GM12878 (cell line): ENCODE measurements at regions not wholly inside any gene's neighbourhood (a gene's known extent, or its start where the extent isn't known, plus 50 kb on each side); places are given as distances from the start of the nearest gene placed in this dataset.

ENCODE experiments used
- ATAC-seq: fragments of 200-7000 bp; cut with Tn5 transposase; 3 replicates; pipeline ENCODE4 v1.9.1; 2020; ENCODE audit warnings: mild to moderate bottlenecking, moderate library complexity
- BruUV-seq: library from RNA; stranded (reverse); fragments of 400-500 nt; replicated peaks from 2 replicates; lab custom pipeline; 2021; lab: Mats Ljungman, UMichigan
- CTCF ChIA-PET: fragments of 300-600 bp; sonication (Branson Sonifier 250); formaldehyde crosslinking; extraction: SDS; loops from one replicate; lab custom pipeline; 2021; ENCODE audit warnings: inconsistent platforms; lab: Yijun Ruan, JAX
- POLR2A ChIA-PET: fragments of 350-600 bp; formaldehyde crosslinking; extraction: SDS; loops from one replicate; lab custom pipeline; 2021; ENCODE audit warnings: inconsistent platforms; lab: Charles Lee
- RAD21 ChIA-PET: fragments of 300-600 bp; sonication (Branson Sonifier 250); formaldehyde crosslinking; loops from one replicate; lab custom pipeline; 2023; ENCODE audit warnings: antibody characterized with exemption; ENCODE audit not compliant: unreplicated experiment; lab: Charles Lee
- SMC1A ChIA-PET: fragments of 300-600 bp; sonication (Branson Sonifier 250); formaldehyde crosslinking; loops from one replicate; lab custom pipeline; 2023; ENCODE audit not compliant: unreplicated experiment, uncharacterized antibody; lab: Charles Lee
- DNase-seq: peaks from one replicate; pipeline ENCODE4 v3.0.0-alpha.2; 2011; ENCODE audit warnings: low read depth, low spot score
- FAIRE-seq: peaks from 3 replicates; lab custom pipeline; 2011; peaks lifted over from hg19 to GRCh38; lab: Jason Lieb, UNC
- H2AFZ ChIP-seq: 2 replicates; pipeline ENCODE4 v1.6.0; 2011; ENCODE audit warnings: low read depth, low read length, control low read depth; ENCODE audit not compliant: control insufficient read depth
- H3K27ac ChIP-seq: 2 replicates; pipeline ENCODE4 v1.5.1; 2011; ENCODE audit warnings: control low read depth; ENCODE audit not compliant: control insufficient read depth, insufficient read depth
- H3K27me3 ChIP-seq, 2 experiments: replicated peaks in 1 of 2; 2 replicates each; pipeline versions ENCODE4 v1.6.0 to v1.6.1; 2011; ENCODE audit warnings: low read length in 1 of 2; ENCODE audit not compliant: control insufficient read depth in 2 of 2, insufficient read depth in 2 of 2
- H3K36me3 ChIP-seq, 2 experiments: 2 replicates each; pipeline ENCODE4 v1.5.1; 2011; ENCODE audit warnings: low read length in 1 of 2; ENCODE audit not compliant: control insufficient read depth in 2 of 2, insufficient read depth in 2 of 2
- H3K4me1 ChIP-seq: 2 replicates; pipeline ENCODE4 v1.6.1; 2011; ENCODE audit warnings: mild to moderate bottlenecking, low read length, moderate library complexity, mixed read lengths; ENCODE audit not compliant: control insufficient read depth, insufficient read depth
- H3K4me2 ChIP-seq: 2 replicates; pipeline ENCODE4 v1.6.0; 2011; ENCODE audit warnings: control low read depth; ENCODE audit not compliant: control insufficient read depth, insufficient read depth
- H3K4me3 ChIP-seq: fragments of 200-600 bp; sonication (generic); 2 replicates; pipeline ENCODE4 v1.5.1; 2016
- H3K79me2 ChIP-seq: 2 replicates; pipeline ENCODE4 v1.6.0; 2011; ENCODE audit warnings: low read length; ENCODE audit not compliant: control insufficient read depth, insufficient read depth
- H3K9ac ChIP-seq: 2 replicates; pipeline ENCODE4 v1.8.0; 2011; ENCODE audit warnings: low read length, control low read depth, mixed read lengths; ENCODE audit not compliant: control insufficient read depth, insufficient read depth
- H3K9me3 ChIP-seq: replicated peaks from 3 replicates; pipeline ENCODE4 v1.5.1; 2011; ENCODE audit warnings: mild to moderate bottlenecking, low read length; ENCODE audit not compliant: control insufficient read depth, insufficient read depth
- H4K20me1 ChIP-seq: 2 replicates; pipeline ENCODE4 v1.6.0; 2011; ENCODE audit not compliant: control insufficient read depth, insufficient read depth
- BACH1 ChIP-seq: fragments of 450-650 bp; IDR thresholded peaks from 2 replicates; pipeline ENCODE4 v1.6.1; 2017; ENCODE audit warnings: mild to moderate bottlenecking, borderline replicate concordance
- BHLHE40 ChIP-seq, 2 experiments: fragments of 450-650 bp in 1 of 2; IDR thresholded peaks; 2 replicates each; pipeline ENCODE4 v1.6.1; 2011 to 2017; ENCODE audit warnings: low read depth in 2 of 2, borderline replicate concordance in 1 of 2, improper control_type of control experiment in 1 of 2, low read length in 1 of 2, mild to moderate bottlenecking in 1 of 2
- CBFB ChIP-seq: IDR thresholded peaks from 2 replicates; pipeline ENCODE4 v1.6.1; 2016; ENCODE audit warnings: antibody characterized with exemption, low read depth
- CBX5 ChIP-seq: sonication (generic); IDR thresholded peaks from 2 replicates; pipeline ENCODE4 v1.6.1; 2016; ENCODE audit warnings: low read depth, moderate library complexity, mild to moderate bottlenecking, inconsistent platforms
- CREB1 ChIP-seq: IDR thresholded peaks from 2 replicates; pipeline ENCODE4 v1.6.1; 2012; ENCODE audit warnings: low read depth, mild to moderate bottlenecking, inconsistent platforms
- KLF5 ChIP-seq: fragments of 450-650 bp; IDR thresholded peaks from 2 replicates; pipeline ENCODE4 v1.6.1; 2014; ENCODE audit warnings: mild to moderate bottlenecking; ENCODE audit not compliant: partially characterized antibody
- LARP7 ChIP-seq: fragments of 450-650 bp; IDR thresholded peaks from 2 replicates; pipeline ENCODE4 v1.6.1; 2017; ENCODE audit warnings: mild to moderate bottlenecking
- RCOR1 ChIP-seq: conservative IDR thresholded peaks from 2 replicates; pipeline ENCODE4 v1.6.1; 2012; ENCODE audit warnings: low read depth, low read length, improper control_type of control experiment
- SP1 ChIP-seq: IDR thresholded peaks from one replicate; pipeline ENCODE4 v1.6.1; 2011; ENCODE audit warnings: low read depth, low read length
- TAF1 ChIP-seq: IDR thresholded peaks from 2 replicates; pipeline ENCODE4 v1.6.1; 2011; ENCODE audit warnings: mild to moderate bottlenecking, low read depth, low read length, borderline replicate concordance
- WGBS: methylation state at CpG from one replicate; pipeline ENCODE4 v1.1.6; 2016; ENCODE audit warnings: low lambda C conversion rate; ENCODE audit not compliant: insufficient replicate concordance, insufficient coverage; ENCODE audit errors: missing lambda C conversion rate; 5-methylcytosine and 5-hydroxymethylcytosine counted together
- in situ Hi-C: fragments of 300-500 bp; cut with MboI; formaldehyde crosslinking; loops from 9 replicates; pipeline ENCODE4 v1.14.3; 2018; ENCODE audit warnings: mixed read lengths
- intact Hi-C: fragments of 100-400 bp; cut with micrococcal nuclease; formaldehyde crosslinking; loops from one replicate; pipeline ENCODE4 v1.14.2; 2022; ENCODE audit not compliant: unreplicated experiment
- TF ChIP-seq, protein P1 (sequence below), 3 experiments: IDR thresholded peaks in 2 of 3; conservative IDR thresholded peaks in 1 of 3; 2 replicates each; pipeline ENCODE4 v1.5.1; 2011; ENCODE audit warnings: low read depth in 3 of 3, low read length in 3 of 3, mild to moderate bottlenecking in 3 of 3, control low read depth in 2 of 3, moderate library complexity in 2 of 3, inconsistent platforms in 1 of 3, mixed read lengths in 1 of 3; ENCODE audit not compliant: control insufficient read depth in 2 of 3, insufficient read depth in 1 of 3; ENCODE audit errors: extremely low read depth in 1 of 3
- TF ChIP-seq, protein P2 (sequence below): fragments of 450-650 bp; IDR thresholded peaks from 2 replicates; pipeline ENCODE4 v1.6.1; 2017; ENCODE audit warnings: mild to moderate bottlenecking, moderate library complexity
- TF ChIP-seq, protein P3 (sequence below): IDR thresholded peaks from 2 replicates; pipeline ENCODE4 v1.6.1; 2011; ENCODE audit warnings: borderline replicate concordance, low read depth, mild to moderate bottlenecking, moderate library complexity, low read length; ENCODE audit not compliant: insufficient read depth, poor library complexity, severe bottlenecking
- TF ChIP-seq, protein P4 (sequence below): fragments of 450-650 bp; formaldehyde crosslinking; IDR thresholded peaks from 2 replicates; pipeline ENCODE4 v1.4.0; 2022; ENCODE audit warnings: mild to moderate bottlenecking, moderate library complexity

DNA sequence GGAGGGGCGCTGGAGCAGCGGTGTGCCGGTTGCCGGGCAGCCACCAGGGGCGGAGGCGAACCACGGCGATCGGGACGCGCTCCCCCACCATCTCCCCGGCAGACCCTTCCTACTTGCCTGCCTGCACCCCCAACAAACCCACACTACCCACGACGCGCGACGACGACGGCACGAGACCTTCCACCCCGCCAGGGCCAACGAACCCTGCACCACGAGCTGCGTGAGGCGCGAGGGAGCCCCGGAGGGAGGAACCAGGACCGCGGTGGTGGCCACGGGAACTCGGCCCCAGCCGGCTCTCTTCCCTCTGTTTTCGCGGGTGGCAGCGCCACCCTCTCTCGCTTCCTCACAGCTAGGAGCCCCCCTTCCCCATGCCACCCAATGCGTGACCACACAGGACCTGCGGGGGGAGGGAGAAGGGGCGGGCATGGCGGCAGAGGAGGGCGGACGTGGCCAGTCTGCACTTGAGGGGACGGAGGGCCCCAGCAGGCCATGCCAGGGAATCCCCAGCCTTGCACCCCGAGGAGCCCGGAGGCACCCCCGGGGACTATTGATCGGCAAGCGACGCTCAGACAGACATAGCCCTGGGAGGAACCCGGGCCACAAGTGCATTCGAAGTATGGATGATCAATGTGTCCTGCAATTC is 1516.4 kb upstream of the DEFB115 start:
- CTCF ChIA-PET = no interaction called here
- Histone ChIP-seq H3K9ac (no peak overlapping the region), H3K4me1 (no peaks in the 10 kb centered on the region), H3K27ac (no peak overlapping the region), H3K79me2 (no peaks in the 10 kb centered on the region), H3K9me3 (no peaks in the 10 kb centered on the region; the same call in 2 of the 3 replicates), H4K20me1 (no peaks in the 10 kb centered on the region), H3K27me3 (no peaks in the 10 kb centered on the region), H2AFZ (no peak overlapping the region), H3K4me3 (no peak overlapping the region), H3K4me2 (no peak overlapping the region), H3K36me3 (no peaks in the 10 kb centered on the region)
- DNase-seq (no peak), ATAC-seq (no peak), FAIRE-seq (no peak)
- intact Hi-C loops = no loop called here
- SMC1A ChIA-PET = no interaction called here
- in situ Hi-C loops = no loop called here
- WGBS = 82% methylated on average over 29 of the region's 51 CpGs
- RAD21 ChIA-PET = no interaction called here
- POLR2A ChIA-PET = no interaction called here
- no TSS peak for BruUV-seq
- TF ChIP-seq, protein P1, sequence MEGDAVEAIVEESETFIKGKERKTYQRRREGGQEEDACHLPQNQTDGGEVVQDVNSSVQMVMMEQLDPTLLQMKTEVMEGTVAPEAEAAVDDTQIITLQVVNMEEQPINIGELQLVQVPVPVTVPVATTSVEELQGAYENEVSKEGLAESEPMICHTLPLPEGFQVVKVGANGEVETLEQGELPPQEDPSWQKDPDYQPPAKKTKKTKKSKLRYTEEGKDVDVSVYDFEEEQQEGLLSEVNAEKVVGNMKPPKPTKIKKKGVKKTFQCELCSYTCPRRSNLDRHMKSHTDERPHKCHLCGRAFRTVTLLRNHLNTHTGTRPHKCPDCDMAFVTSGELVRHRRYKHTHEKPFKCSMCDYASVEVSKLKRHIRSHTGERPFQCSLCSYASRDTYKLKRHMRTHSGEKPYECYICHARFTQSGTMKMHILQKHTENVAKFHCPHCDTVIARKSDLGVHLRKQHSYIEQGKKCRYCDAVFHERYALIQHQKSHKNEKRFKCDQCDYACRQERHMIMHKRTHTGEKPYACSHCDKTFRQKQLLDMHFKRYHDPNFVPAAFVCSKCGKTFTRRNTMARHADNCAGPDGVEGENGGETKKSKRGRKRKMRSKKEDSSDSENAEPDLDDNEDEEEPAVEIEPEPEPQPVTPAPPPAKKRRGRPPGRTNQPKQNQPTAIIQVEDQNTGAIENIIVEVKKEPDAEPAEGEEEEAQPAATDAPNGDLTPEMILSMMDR (IDR thresholded peaks at IDR 0.05 in 2 of 3, conservative IDR thresholded peaks at IDR 0.05 in 1 of 3; ENCODE audit: control insufficient read depth in 2 of 3, extremely low read depth in 1 of 3, insufficient read depth in 1 of 3, low read depth in 3 of 3, low read length in 3 of 3) = no peak
- TF ChIP-seq, protein P2, sequence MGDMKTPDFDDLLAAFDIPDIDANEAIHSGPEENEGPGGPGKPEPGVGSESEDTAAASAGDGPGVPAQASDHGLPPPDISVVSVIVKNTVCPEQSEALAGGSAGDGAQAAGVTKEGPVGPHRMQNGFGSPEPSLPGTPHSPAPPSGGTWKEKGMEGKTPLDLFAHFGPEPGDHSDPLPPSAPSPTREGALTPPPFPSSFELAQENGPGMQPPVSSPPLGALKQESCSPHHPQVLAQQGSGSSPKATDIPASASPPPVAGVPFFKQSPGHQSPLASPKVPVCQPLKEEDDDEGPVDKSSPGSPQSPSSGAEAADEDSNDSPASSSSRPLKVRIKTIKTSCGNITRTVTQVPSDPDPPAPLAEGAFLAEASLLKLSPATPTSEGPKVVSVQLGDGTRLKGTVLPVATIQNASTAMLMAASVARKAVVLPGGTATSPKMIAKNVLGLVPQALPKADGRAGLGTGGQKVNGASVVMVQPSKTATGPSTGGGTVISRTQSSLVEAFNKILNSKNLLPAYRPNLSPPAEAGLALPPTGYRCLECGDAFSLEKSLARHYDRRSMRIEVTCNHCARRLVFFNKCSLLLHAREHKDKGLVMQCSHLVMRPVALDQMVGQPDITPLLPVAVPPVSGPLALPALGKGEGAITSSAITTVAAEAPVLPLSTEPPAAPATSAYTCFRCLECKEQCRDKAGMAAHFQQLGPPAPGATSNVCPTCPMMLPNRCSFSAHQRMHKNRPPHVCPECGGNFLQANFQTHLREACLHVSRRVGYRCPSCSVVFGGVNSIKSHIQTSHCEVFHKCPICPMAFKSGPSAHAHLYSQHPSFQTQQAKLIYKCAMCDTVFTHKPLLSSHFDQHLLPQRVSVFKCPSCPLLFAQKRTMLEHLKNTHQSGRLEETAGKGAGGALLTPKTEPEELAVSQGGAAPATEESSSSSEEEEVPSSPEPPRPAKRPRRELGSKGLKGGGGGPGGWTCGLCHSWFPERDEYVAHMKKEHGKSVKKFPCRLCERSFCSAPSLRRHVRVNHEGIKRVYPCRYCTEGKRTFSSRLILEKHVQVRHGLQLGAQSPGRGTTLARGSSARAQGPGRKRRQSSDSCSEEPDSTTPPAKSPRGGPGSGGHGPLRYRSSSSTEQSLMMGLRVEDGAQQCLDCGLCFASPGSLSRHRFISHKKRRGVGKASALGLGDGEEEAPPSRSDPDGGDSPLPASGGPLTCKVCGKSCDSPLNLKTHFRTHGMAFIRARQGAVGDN = no peak
- TF ChIP-seq KLF5 (no peak), TAF1 (no peak), SP1 (no peak), CREB1 (no peak), BACH1 (no peak), BHLHE40 (IDR thresholded peaks at IDR 0.05; ENCODE audit: borderline replicate concordance in 1 of 2, low read depth in 2 of 2, low read length in 1 of 2) (no peak), CBX5 (no peak), CBFB (no peak), LARP7 (no peak), RCOR1 (no peak)
- TF ChIP-seq, protein P3, sequence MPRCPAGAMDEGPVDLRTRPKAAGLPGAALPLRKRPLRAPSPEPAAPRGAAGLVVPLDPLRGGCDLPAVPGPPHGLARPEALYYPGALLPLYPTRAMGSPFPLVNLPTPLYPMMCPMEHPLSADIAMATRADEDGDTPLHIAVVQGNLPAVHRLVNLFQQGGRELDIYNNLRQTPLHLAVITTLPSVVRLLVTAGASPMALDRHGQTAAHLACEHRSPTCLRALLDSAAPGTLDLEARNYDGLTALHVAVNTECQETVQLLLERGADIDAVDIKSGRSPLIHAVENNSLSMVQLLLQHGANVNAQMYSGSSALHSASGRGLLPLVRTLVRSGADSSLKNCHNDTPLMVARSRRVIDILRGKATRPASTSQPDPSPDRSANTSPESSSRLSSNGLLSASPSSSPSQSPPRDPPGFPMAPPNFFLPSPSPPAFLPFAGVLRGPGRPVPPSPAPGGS = no peak
- TF ChIP-seq, protein P4, sequence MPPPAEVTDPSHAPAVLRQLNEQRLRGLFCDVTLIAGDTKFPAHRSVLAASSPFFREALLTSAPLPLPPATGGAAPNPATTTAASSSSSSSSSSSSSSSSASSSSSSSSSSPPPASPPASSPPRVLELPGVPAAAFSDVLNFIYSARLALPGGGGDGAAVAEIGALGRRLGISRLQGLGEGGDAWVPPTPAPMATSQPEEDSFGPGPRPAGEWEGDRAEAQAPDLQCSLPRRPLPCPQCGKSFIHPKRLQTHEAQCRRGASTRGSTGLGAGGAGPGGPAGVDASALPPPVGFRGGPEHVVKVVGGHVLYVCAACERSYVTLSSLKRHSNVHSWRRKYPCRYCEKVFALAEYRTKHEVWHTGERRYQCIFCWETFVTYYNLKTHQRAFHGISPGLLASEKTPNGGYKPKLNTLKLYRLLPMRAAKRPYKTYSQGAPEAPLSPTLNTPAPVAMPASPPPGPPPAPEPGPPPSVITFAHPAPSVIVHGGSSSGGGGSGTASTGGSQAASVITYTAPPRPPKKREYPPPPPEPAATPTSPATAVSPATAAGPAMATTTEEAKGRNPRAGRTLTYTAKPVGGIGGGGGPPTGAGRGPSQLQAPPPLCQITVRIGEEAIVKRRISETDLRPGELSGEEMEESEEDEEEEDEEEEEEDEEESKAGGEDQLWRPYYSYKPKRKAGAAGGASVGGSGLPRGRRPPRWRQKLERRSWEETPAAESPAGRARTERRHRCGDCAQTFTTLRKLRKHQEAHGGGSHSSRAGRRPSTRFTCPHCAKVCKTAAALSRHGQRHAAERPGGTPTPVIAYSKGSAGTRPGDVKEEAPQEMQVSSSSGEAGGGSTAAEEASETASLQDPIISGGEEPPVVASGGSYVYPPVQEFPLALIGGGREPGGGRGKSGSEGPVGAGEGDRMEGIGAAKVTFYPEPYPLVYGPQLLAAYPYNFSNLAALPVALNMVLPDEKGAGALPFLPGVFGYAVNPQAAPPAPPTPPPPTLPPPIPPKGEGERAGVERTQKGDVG (CRISPR knock-in tag) = no peak
